Transverse colon (tissue), 4 donors: ENCODE measurements at regions not wholly inside any gene's neighbourhood (a gene's known extent, or its start where the extent isn't known, plus 50 kb on each side); places are given as distances from the start of the nearest gene placed in this dataset.

Experiments
- DNase-seq: peaks from one replicate; pipeline ENCODE4 v3.0.0-alpha.2; 2019
- H3K27ac ChIP-seq, 4 donors: fragments of 200-600 bp; sonication (generic); 2 replicates each; pipeline ENCODE4 v1.5.1; 2016 to 2018; ENCODE audit warnings: inconsistent platforms in 4 of 4
- H3K27me3 ChIP-seq: fragments of 200-600 bp; sonication (generic); 2 replicates; pipeline ENCODE4 v1.5.1; 2017; ENCODE audit warnings: inconsistent platforms
- H3K36me3 ChIP-seq, 4 donors: fragments of 200-600 bp; sonication (generic); 2 replicates each; pipeline ENCODE4 v1.5.1; 2017 to 2019; ENCODE audit warnings: inconsistent platforms in 4 of 4
- H3K4me1 ChIP-seq, 4 donors: fragments of 200-600 bp; sonication (generic); 2 replicates each; pipeline ENCODE4 v1.5.1; 2017 to 2020; ENCODE audit warnings: inconsistent platforms in 4 of 4
- H3K4me3 ChIP-seq, 4 donors: fragments of 200-600 bp; sonication (generic); 1 replicate in 1 of 4; 2 replicates in 3 of 4; pipeline versions ENCODE4 v1.5.1 to v1.6.1; 2017 to 2019; ENCODE audit warnings: inconsistent platforms in 4 of 4
- H3K9me3 ChIP-seq, 2 donors: fragments of 200-600 bp; sonication (generic); 2 replicates each; pipeline ENCODE4 v1.5.1; 2017 to 2019; ENCODE audit warnings: inconsistent platforms in 2 of 2
- EP300 ChIP-seq: sonication (generic); formaldehyde crosslinking; IDR thresholded peaks from one replicate; pipeline ENCODE4 v1.6.1; 2017; ENCODE audit warnings: antibody characterized with exemption, low read depth
- POLR2A ChIP-seq: fragments of 450-650 bp; IDR thresholded peaks from one replicate; pipeline ENCODE4 v1.6.1; 2016; ENCODE audit warnings: antibody characterized with exemption, mild to moderate bottlenecking, moderate library complexity
- POLR2AphosphoS5 ChIP-seq, 3 donors: sonication (generic); formaldehyde crosslinking; IDR thresholded peaks; one replicate each; pipeline ENCODE4 v1.6.1; 2016; ENCODE audit warnings: antibody characterized with exemption in 3 of 3
- WGBS, 2 donors: methylation state at CpG; one replicate each; pipeline ENCODE4 v1.1.5; 2018; ENCODE audit warnings: low coverage in 1 of 2; 5-methylcytosine and 5-hydroxymethylcytosine counted together
- in situ Hi-C, 4 donors: fragments of 200-750 bp; cut with MboI; loops; one replicate each; pipeline versions ENCODE4 v1.15.0 to v1.15.1; 2017; ENCODE audit warnings: low sequenced_read_pairs in 3 of 4, low pct_ligation_motif_present in 1 of 4, low pct_unique_long_range_greater_than_20kb in 1 of 4
- intact Hi-C: fragments of 100-400 bp; cut with DNase I; formaldehyde crosslinking; loops from one replicate; pipeline ENCODE4 v1.15.1; 2023; ENCODE audit warnings: low total_unique reads
- TF ChIP-seq, protein P1 (sequence below), 5 experiments: fragments of 200-600 bp in 3 of 5; fragments of 450-650 bp in 2 of 5; sonication (generic) in 3 of 5; IDR thresholded peaks; 1 replicate in 2 of 5; 2 replicates in 3 of 5; pipeline ENCODE4 v1.5.1; 2016 to 2017; ENCODE audit warnings: antibody characterized with exemption in 5 of 5, inconsistent platforms in 3 of 5, mild to moderate bottlenecking in 2 of 5, moderate library complexity in 1 of 5

DNA sequence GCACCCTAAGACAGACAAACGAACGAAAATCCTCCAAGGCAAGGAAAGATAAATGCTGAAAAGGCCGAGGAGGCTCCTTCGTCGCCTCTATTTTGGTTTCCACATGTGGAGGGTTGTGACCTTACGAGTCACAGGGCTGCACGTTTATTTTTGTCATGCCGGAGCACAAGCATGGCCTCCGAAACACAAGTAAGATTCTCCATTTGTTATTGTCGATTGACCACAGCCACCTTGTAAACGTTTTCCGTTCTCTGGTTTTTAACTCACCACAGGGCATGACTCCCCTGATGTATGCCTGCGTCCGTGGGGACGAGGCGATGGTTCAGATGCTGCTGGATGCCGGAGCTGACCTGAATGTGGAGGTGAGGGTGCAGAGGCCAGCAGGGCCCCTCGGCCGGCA is 73.1 kb upstream of the PWP1 start:
- intact Hi-C loops (no loop called here), in situ Hi-C loops (loop anchor here in 1 of 4 donors (10.0 kb wide), 1 partner anchor 478 kb away; no protein-coding TSS in a partner anchor)
- WGBS, 2 donors: 61 to 78% methylated on average over 7 to 17 of the region's 19 CpGs
- Histone ChIP-seq H3K36me3 (no peaks in the 10 kb centered on the region), H3K4me3 (no peak overlapping the region), H3K27ac (no peak overlapping the region), H3K4me1 (no peaks in the 10 kb centered on the region), H3K9me3 (no peaks in the 10 kb centered on the region), H3K27me3 (no peaks in the 10 kb centered on the region)
- DNase-seq: no peak
- TF ChIP-seq, protein P1, sequence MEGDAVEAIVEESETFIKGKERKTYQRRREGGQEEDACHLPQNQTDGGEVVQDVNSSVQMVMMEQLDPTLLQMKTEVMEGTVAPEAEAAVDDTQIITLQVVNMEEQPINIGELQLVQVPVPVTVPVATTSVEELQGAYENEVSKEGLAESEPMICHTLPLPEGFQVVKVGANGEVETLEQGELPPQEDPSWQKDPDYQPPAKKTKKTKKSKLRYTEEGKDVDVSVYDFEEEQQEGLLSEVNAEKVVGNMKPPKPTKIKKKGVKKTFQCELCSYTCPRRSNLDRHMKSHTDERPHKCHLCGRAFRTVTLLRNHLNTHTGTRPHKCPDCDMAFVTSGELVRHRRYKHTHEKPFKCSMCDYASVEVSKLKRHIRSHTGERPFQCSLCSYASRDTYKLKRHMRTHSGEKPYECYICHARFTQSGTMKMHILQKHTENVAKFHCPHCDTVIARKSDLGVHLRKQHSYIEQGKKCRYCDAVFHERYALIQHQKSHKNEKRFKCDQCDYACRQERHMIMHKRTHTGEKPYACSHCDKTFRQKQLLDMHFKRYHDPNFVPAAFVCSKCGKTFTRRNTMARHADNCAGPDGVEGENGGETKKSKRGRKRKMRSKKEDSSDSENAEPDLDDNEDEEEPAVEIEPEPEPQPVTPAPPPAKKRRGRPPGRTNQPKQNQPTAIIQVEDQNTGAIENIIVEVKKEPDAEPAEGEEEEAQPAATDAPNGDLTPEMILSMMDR (IDR thresholded peaks at IDR 0.05): no peak
- TF ChIP-seq POLR2AphosphoS5 (IDR thresholded peaks at IDR 0.05): no peak
- TF ChIP-seq POLR2A: no peak
- TF ChIP-seq EP300: no peak

DNA sequence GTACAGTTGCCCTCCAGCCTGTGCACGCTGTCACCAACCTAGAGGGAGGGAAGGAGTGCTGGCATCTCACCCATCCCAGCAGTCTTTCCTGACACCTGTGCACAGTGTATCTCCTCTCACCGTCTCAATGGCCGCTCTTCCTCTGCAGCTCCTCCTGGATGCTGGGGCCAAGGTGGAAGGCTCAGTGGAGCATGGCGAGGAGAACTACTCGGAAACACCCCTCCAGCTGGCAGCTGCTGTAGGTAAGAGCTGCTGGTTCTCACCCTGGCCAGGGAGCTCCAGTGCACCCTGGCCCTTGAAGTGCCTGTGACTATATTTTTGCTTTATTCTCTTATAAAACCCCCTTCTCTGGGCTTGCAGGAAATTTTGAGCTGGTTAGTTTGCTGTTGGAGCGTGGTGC is 68.7 kb upstream of the PWP1 start:
- WGBS, 2 donors: 88% methylated on average over 6 of the region's 6 CpGs; no CpG with 5 or more reads in 1 of the 2 donors
- no peak for DNase-seq
- intact Hi-C loops (no loop called here), in situ Hi-C loops (loop anchor here in 1 of 4 donors (10.0 kb wide), 1 partner anchor 482 kb away; no protein-coding TSS in a partner anchor)
- Histone ChIP-seq H3K27me3 (no peaks in the 10 kb centered on the region), H3K9me3 (no peaks in the 10 kb centered on the region), H3K4me3 (no peak overlapping the region), H3K36me3 (no peaks in the 10 kb centered on the region), H3K27ac (no peak overlapping the region), H3K4me1 (no peaks in the 10 kb centered on the region)
- no peak for TF ChIP-seq POLR2AphosphoS5 (IDR thresholded peaks at IDR 0.05)

DNA sequence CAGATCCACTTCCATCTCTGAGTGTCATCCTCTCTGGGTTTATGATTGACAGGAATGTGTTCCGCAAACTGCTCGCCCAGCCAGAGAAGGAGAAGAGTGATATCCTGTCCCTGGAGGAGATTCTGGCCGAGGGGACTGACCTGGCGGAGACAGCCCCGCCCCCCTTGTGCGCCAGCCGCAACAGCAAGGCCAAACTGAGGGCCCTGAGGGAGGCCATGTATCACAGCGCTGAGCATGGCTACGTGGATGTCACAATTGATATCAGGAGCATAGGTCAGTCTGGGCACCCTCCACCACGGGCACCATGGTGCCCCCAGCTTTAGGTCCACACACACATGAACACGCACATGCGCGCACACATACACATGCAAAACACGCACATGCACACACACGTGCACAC is 67.5 kb upstream of the PWP1 start:
- Histone ChIP-seq H3K27me3 (no peaks in the 10 kb centered on the region), H3K4me3 (no peak overlapping the region), H3K4me1 (no peaks in the 10 kb centered on the region), H3K9me3 (no peaks in the 10 kb centered on the region), H3K27ac (no peak overlapping the region), H3K36me3 (no peaks in the 10 kb centered on the region)
- WGBS, 2 donors: 89 to 92% methylated on average over 5 to 15 of the region's 15 CpGs
- in situ Hi-C loops (loop anchor here in 1 of 4 donors (10.0 kb wide), 1 partner anchor 483 kb away; no protein-coding TSS in a partner anchor), intact Hi-C loops (no loop called here)
- TF ChIP-seq, protein P1 (IDR thresholded peaks at IDR 0.05): no peak
- TF ChIP-seq POLR2AphosphoS5 (IDR thresholded peaks at IDR 0.05) (no peak), EP300 (no peak), POLR2A (no peak)
- DNase-seq: no peak

DNA sequence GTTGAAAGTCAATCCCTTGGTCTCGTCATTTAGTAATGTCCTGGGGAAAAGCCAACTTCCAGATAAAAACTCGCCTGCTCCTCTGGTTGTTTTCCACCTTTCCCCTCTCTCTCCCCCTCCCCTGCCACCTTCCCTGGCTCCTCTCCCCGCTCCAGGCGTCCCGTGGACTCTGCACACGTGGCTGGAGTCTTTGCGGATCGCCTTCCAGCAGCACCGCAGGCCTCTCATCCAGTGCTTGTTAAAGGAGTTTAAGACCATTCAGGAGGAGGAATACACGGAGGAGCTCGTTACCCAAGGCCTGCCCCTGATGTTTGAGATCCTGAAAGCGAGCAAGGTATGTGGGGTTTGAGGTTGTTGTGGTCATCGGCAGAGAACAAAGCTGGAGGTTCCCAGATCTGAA is 65.8 kb upstream of the PWP1 start:
- no peaks in the 10 kb centered on the region for H3K4me1 ChIP-seq
- no peak overlapping the region for H3K4me3 ChIP-seq
- no peaks in the 10 kb centered on the region for H3K9me3 ChIP-seq
- intact Hi-C loops: no loop called here
- no peaks in the 10 kb centered on the region for H3K27me3 ChIP-seq
- no peak overlapping the region for H3K27ac ChIP-seq
- no peak for DNase-seq
- H3K36me3 ChIP-seq: no peaks in the 10 kb centered on the region
- 78 to 87% methylated on average over 10 to 13 of the region's 13 CpGs for WGBS, 2 donors
- in situ Hi-C loops: loop anchor here in 1 of 4 donors (10.0 kb wide), 1 partner anchor 485 kb away; no protein-coding TSS in a partner anchor
- no peak for TF ChIP-seq POLR2A
- TF ChIP-seq EP300: no peak
- TF ChIP-seq, protein P1 (IDR thresholded peaks at IDR 0.05): no peak
- TF ChIP-seq POLR2AphosphoS5 (IDR thresholded peaks at IDR 0.05): no peak

DNA sequence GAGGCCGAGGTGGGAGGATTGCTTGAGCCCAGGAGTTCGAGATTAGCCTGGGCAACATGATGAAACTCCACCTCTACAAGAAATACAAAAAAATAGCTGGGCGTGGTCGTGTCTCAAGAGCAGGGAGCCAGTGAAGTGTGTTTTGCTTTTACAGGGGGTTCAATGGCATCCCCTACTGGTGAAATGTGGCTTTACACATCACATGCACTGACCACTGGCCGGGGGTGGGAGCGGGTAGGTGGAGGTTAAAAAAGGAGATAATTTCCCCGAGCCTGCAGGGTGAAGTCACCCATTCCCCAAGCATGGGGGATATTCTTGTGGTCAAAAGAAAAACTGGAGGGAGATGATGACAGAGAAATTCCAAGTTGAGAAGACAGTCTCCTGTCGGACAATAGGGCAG is 63.6 kb upstream of the PWP1 start:
- DNase-seq: no peak
- TF ChIP-seq, protein P1 (IDR thresholded peaks at IDR 0.05): peak in 3 of 5 experiments; percentile 22 to 33 (median 24)
- TF ChIP-seq POLR2A (no peak), EP300 (no peak)
- Histone ChIP-seq H3K27me3 (no peaks in the 10 kb centered on the region), H3K36me3 (no peaks in the 10 kb centered on the region), H3K9me3 (no peaks in the 10 kb centered on the region), H3K4me3 (no peak overlapping the region), H3K27ac (no peak overlapping the region), H3K4me1 (no peaks in the 10 kb centered on the region)
- WGBS, 2 donors: 40 to 49% methylated on average over 8 of the region's 8 CpGs
- in situ Hi-C loops: no loop called here
- intact Hi-C loops: no loop called here
